ENCODE measurements at regions not wholly inside any gene's neighbourhood (a gene's known extent, or its start where the extent isn't known, plus 50 kb on each side); places are given as distances from the start of the nearest gene placed in this dataset.

GRCh38 chr2:121036226-121036692 lies 248.7 kb downstream of the TFCP2L1 start:
- no peak overlapping the region for H3K27ac ChIP-seq
- H3K27me3 ChIP-seq = no peaks in the 10 kb centered on the region

DNA sequence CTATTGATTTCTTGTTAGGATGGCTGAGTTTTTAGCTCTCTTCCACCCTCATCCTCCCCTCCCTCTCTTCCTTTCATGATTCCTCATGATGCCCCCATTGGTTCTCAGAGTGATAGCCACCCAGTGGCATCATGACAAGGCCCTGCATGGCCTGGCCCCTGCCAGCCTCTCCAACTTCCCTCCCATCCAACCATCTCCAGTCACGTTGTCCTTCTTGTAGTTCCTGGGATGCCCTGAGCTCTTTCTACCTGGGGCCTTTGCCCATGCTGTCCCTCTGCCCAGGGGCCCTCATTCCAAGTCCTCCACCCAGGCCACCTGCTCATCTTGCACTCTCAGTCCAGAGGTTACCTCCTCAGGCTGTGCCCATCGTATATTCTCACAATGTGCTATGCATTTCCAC lies 247.5 kb downstream of the TFCP2L1 start:
- no peak for TF ChIP-seq CTCF (IDR thresholded peaks at IDR 0.05)
- Histone ChIP-seq H3K9me3 (no peaks in the 10 kb centered on the region), H3K27me3 (no peaks in the 10 kb centered on the region), H3K4me1 (ENCODE audit: control insufficient read depth in 1 of 2, insufficient read depth in 1 of 2, low read depth in 1 of 2, low read length in 1 of 2) (no peaks in the 10 kb centered on the region), H3K4me3 (ENCODE audit: low read depth in 1 of 2, low read length in 1 of 2) (no peak overlapping the region), H3K27ac (no peak overlapping the region), H3K36me3 (no peaks in the 10 kb centered on the region)

More at GRCh38 chr2:121036226-121036692, 248.7 kb downstream of the TFCP2L1 start:
- Histone ChIP-seq H3K4me3 (ENCODE audit: low read depth in 1 of 2, low read length in 1 of 2) (no peak overlapping the region), H3K36me3 (no peaks in the 10 kb centered on the region), H3K9me3 (no peaks in the 10 kb centered on the region), H3K4me1 (ENCODE audit: control insufficient read depth in 1 of 2, insufficient read depth in 1 of 2, low read depth in 1 of 2, low read length in 1 of 2) (no peaks in the 10 kb centered on the region)
- TF ChIP-seq CTCF (IDR thresholded peaks at IDR 0.05) = no peak

GRCh38 chr2:121038031-121038430 lies 247.0 kb downstream of the TFCP2L1 start:
- H3K4me1 ChIP-seq (ENCODE audit: control insufficient read depth in 1 of 2, insufficient read depth in 1 of 2, low read depth in 1 of 2, low read length in 1 of 2) = no peaks in the 10 kb centered on the region
- no peak overlapping the region for H3K4me3 ChIP-seq (ENCODE audit: low read depth in 1 of 2, low read length in 1 of 2)
- no peaks in the 10 kb centered on the region for H3K27me3 ChIP-seq
- no peak overlapping the region for H3K27ac ChIP-seq
- no peak for TF ChIP-seq CTCF (IDR thresholded peaks at IDR 0.05)
- H3K36me3 ChIP-seq = no peaks in the 10 kb centered on the region
- H3K9me3 ChIP-seq = no peaks in the 10 kb centered on the region

DNA sequence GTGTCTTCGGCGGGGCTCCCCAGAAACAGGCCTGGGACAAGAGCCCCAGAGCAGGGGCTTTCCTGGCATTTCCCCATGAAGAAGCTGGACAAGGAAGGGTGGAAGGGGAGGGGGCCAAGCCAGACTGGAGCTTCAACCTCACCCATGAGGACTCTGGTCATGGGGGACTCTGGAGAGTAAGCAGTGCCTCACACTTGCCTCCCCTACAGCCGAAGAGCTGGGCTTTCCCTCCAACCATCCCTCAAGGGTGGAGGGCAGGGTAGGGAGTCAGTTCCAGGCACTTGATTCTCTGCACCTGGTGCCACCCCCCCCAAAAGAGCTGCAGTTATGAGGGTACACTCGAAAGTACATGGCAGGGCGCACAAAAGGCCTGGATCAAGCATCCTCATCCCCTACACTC lies 246.6 kb downstream of the TFCP2L1 start:
- Histone ChIP-seq H3K36me3 (no peaks in the 10 kb centered on the region), H3K27ac (no peak overlapping the region), H3K4me1 (ENCODE audit: control insufficient read depth in 1 of 2, insufficient read depth in 1 of 2, low read depth in 1 of 2, low read length in 1 of 2) (no peaks in the 10 kb centered on the region), H3K4me3 (ENCODE audit: low read depth in 1 of 2, low read length in 1 of 2) (no peak overlapping the region), H3K27me3 (no peaks in the 10 kb centered on the region), H3K9me3 (no peaks in the 10 kb centered on the region)
- TF ChIP-seq CTCF (IDR thresholded peaks at IDR 0.05) = no peak

GRCh38 chr2:121038891-121039616 lies 245.9 kb downstream of the TFCP2L1 start:
- TF ChIP-seq CTCF (IDR thresholded peaks at IDR 0.05) = no peak
- Histone ChIP-seq H3K4me3 (ENCODE audit: low read depth in 1 of 2, low read length in 1 of 2) (no peak overlapping the region), H3K36me3 (no peaks in the 10 kb centered on the region), H3K27ac (no peak overlapping the region), H3K4me1 (ENCODE audit: control insufficient read depth in 1 of 2, insufficient read depth in 1 of 2, low read depth in 1 of 2, low read length in 1 of 2) (no peaks in the 10 kb centered on the region), H3K9me3 (no peaks in the 10 kb centered on the region), H3K27me3 (no peaks in the 10 kb centered on the region)
